ENCODE measurements at regions not wholly inside any gene's neighbourhood (a gene's known extent, or its start where the extent isn't known, plus 50 kb on each side); places are given as distances from the start of the nearest gene placed in this dataset.

GRCh38 chr13:85321734-85322133 is 477.5 kb downstream of the SLITRK6 start:
- DNase-seq = no peak
- no peaks in the 10 kb centered on the region for H3K27me3 ChIP-seq
- H3K4me3 ChIP-seq = no peak overlapping the region
- H3K27ac ChIP-seq = no peak overlapping the region
- no peaks in the 10 kb centered on the region for H3K36me3 ChIP-seq
- TF ChIP-seq CTCF (IDR thresholded peaks at IDR 0.05) = no peak
- no peaks in the 10 kb centered on the region for H3K9me3 ChIP-seq
- H3K4me1 ChIP-seq = no peaks in the 10 kb centered on the region
- intact Hi-C loops (cut with DNase I) = no loop called here
- H3K9ac ChIP-seq (ENCODE audit: low read depth in 2 of 2, low read length in 2 of 2) = no peak overlapping the region

- intact Hi-C loops (cut with DNase I) = no loop called here
- DNase-seq = no peak
- no peak overlapping the region for H3K9ac ChIP-seq (ENCODE audit: low read depth in 2 of 2, low read length in 2 of 2)
- no peaks in the 10 kb centered on the region for H3K4me1 ChIP-seq
- no peaks in the 10 kb centered on the region for H3K9me3 ChIP-seq
- no peaks in the 10 kb centered on the region for H3K27me3 ChIP-seq
- H3K4me3 ChIP-seq = no peak overlapping the region
- H3K36me3 ChIP-seq = no peaks in the 10 kb centered on the region
- TF ChIP-seq CTCF (IDR thresholded peaks at IDR 0.05) = no peak
- H3K27ac ChIP-seq = no peak overlapping the region
Observed at GRCh38 chr13:85317781-85318180, 481.4 kb downstream of the SLITRK6 start.

- intact Hi-C loops (cut with DNase I) = no loop called here
- Histone ChIP-seq H3K4me3 (no peak overlapping the region), H3K4me1 (no peaks in the 10 kb centered on the region), H3K27me3 (no peaks in the 10 kb centered on the region), H3K27ac (no peak overlapping the region), H3K36me3 (no peaks in the 10 kb centered on the region), H3K9ac (ENCODE audit: low read depth in 2 of 2, low read length in 2 of 2) (no peak overlapping the region), H3K9me3 (no peaks in the 10 kb centered on the region)
- TF ChIP-seq CTCF (IDR thresholded peaks at IDR 0.05) = no peak
- no peak for DNase-seq
Observed at GRCh38 chr13:85316506-85317025, 482.7 kb downstream of the SLITRK6 start.

- no peak overlapping the region for H3K27ac ChIP-seq
- H3K36me3 ChIP-seq = no peaks in the 10 kb centered on the region
- H3K4me3 ChIP-seq = no peak overlapping the region
- H3K4me1 ChIP-seq = no peaks in the 10 kb centered on the region
- intact Hi-C loops (cut with DNase I) = no loop called here
- TF ChIP-seq CTCF (IDR thresholded peaks at IDR 0.05) = no peak
- no peaks in the 10 kb centered on the region for H3K9me3 ChIP-seq
- no peak for DNase-seq
- no peaks in the 10 kb centered on the region for H3K27me3 ChIP-seq
- no peak overlapping the region for H3K9ac ChIP-seq (ENCODE audit: low read depth in 2 of 2, low read length in 2 of 2)
Observed at GRCh38 chr13:85314686-85315085, 484.5 kb downstream of the SLITRK6 start.

- Histone ChIP-seq H3K4me1 (no peaks in the 10 kb centered on the region), H3K4me3 (no peak overlapping the region), H3K27me3 (no peaks in the 10 kb centered on the region), H3K27ac (no peak overlapping the region), H3K36me3 (no peaks in the 10 kb centered on the region), H3K9me3 (no peaks in the 10 kb centered on the region), H3K9ac (ENCODE audit: low read depth in 2 of 2, low read length in 2 of 2) (no peak overlapping the region)
- no peak for TF ChIP-seq CTCF (IDR thresholded peaks at IDR 0.05)
- no peak for DNase-seq
- intact Hi-C loops (cut with DNase I) = no loop called here
Observed at GRCh38 chr13:85313761-85314503, 485.3 kb downstream of the SLITRK6 start.
